ENCODE measurements at regions not wholly inside any gene's neighbourhood (a gene's known extent, or its start where the extent isn't known, plus 50 kb on each side); places are given as distances from the start of the nearest gene placed in this dataset.

DNA sequence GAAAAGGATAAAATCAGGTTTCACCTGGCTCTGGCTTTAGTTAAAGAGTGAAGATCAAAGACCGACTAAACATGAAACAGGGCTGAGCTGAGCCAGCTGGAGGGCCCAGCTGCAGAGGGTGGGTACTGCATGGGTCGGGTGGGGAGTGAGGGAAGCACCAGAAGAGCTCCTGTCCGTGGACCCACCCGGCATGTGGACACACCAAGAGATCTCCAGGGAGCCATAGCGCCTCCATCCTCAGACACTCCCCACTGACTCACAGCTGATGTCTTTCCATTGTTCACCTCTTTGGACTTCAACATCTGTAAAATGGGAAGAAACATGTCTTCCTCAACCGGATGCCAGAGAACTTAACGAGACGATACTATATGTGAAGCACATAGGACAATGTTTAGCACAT is 178.3 kb upstream of the KLHL29 start:
- TF ChIP-seq, protein P1, sequence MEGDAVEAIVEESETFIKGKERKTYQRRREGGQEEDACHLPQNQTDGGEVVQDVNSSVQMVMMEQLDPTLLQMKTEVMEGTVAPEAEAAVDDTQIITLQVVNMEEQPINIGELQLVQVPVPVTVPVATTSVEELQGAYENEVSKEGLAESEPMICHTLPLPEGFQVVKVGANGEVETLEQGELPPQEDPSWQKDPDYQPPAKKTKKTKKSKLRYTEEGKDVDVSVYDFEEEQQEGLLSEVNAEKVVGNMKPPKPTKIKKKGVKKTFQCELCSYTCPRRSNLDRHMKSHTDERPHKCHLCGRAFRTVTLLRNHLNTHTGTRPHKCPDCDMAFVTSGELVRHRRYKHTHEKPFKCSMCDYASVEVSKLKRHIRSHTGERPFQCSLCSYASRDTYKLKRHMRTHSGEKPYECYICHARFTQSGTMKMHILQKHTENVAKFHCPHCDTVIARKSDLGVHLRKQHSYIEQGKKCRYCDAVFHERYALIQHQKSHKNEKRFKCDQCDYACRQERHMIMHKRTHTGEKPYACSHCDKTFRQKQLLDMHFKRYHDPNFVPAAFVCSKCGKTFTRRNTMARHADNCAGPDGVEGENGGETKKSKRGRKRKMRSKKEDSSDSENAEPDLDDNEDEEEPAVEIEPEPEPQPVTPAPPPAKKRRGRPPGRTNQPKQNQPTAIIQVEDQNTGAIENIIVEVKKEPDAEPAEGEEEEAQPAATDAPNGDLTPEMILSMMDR (conservative IDR thresholded peaks at IDR 0.05 in 1 of 2, IDR thresholded peaks at IDR 0.05 in 1 of 2; ENCODE audit: low read depth in 1 of 2, low read length in 2 of 2): no peak
- TF ChIP-seq EZH2 (IDR thresholded peaks at IDR 0.05; ENCODE audit: low read length, missing control alignments): no peak
